ENCODE measurements at regions not wholly inside any gene's neighbourhood (a gene's known extent, or its start where the extent isn't known, plus 50 kb on each side); places are given as distances from the start of the nearest gene placed in this dataset.
"Not testable (repeated sequence)": the region's sequence is repeated elsewhere in the genome, so short reads cannot be mapped to it uniquely, and the experiment has no call there.

GRCh38 chr13:55613429-55614187, 1527.1 kb upstream of the PRR20A start:
- intact Hi-C loops (cut with DNase I, micrococcal nuclease): no loop called here
- ATAC-seq: no peak
- no peak for DNase-seq

GRCh38 chr13:55615081-55615480, 1525.6 kb upstream of the PRR20A start:
- intact Hi-C loops (cut with DNase I, micrococcal nuclease): no loop called here
- DNase-seq (no peak), ATAC-seq (no peak)

- DNase-seq: no peak
- ATAC-seq: no peak
- intact Hi-C loops (cut with DNase I, micrococcal nuclease): no loop called here
These were observed 1523.5 kb upstream of the PRR20A start for GRCh38 chr13:55617241-55617640.

GRCh38 chr13:55627221-55627620, 1513.5 kb upstream of the PRR20A start:
- intact Hi-C loops (cut with DNase I, micrococcal nuclease): no loop called here
- ATAC-seq (no peak), DNase-seq (no peak)

- DNase-seq (no peak), ATAC-seq (no peak)
- intact Hi-C loops (cut with DNase I, micrococcal nuclease): no loop called here
These were observed 1508.3 kb upstream of the PRR20A start for GRCh38 chr13:55632402-55632801.

GRCh38 chr13:55649485-55649884, 1491.2 kb upstream of the PRR20A start:
- intact Hi-C loops (cut with DNase I, micrococcal nuclease): no loop called here
- ATAC-seq: no peak
- no peak for DNase-seq

- ATAC-seq: no peak
These were observed 1488.1 kb upstream of the PRR20A start for GRCh38 chr13:55652657-55653056.

GRCh38 chr13:55653497-55653896, 1487.2 kb upstream of the PRR20A start:
- DNase-seq (no peak), ATAC-seq (no peak)
- intact Hi-C loops (cut with DNase I, micrococcal nuclease): no loop called here

More at GRCh38 chr13:55652657-55653056, 1488.1 kb upstream of the PRR20A start:
- DNase-seq: no peak
- intact Hi-C loops (cut with DNase I, micrococcal nuclease): no loop called here

- ATAC-seq (no peak), DNase-seq (no peak)
- intact Hi-C loops (cut with DNase I, micrococcal nuclease): no loop called here
These were observed 1486.5 kb upstream of the PRR20A start for GRCh38 chr13:55654243-55654642.

- DNase-seq; ATAC-seq; intact Hi-C loops (cut with DNase I, micrococcal nuclease): not testable (repeated sequence)
These were observed 1480.5 kb upstream of the PRR20A start for GRCh38 chr13:55660264-55660663.

- DNase-seq (no peak), ATAC-seq (no peak)
- intact Hi-C loops (cut with DNase I, micrococcal nuclease): no loop called here
These were observed 1479.9 kb upstream of the PRR20A start for GRCh38 chr13:55660851-55661250.

- ATAC-seq (no peak), DNase-seq (no peak)
- intact Hi-C loops (cut with DNase I, micrococcal nuclease): no loop called here
These were observed 1479.2 kb upstream of the PRR20A start for GRCh38 chr13:55661505-55661904.

GRCh38 chr13:55664178-55664577, 1476.5 kb upstream of the PRR20A start:
- ATAC-seq (no peak), DNase-seq (no peak)
- intact Hi-C loops (cut with DNase I, micrococcal nuclease): no loop called here

GRCh38 chr13:55669051-55669450, 1471.7 kb upstream of the PRR20A start:
- DNase-seq (no peak), ATAC-seq (no peak)
- intact Hi-C loops (cut with DNase I, micrococcal nuclease): no loop called here

GRCh38 chr13:55673910-55674309, 1466.8 kb upstream of the PRR20A start:
- no peak for ATAC-seq
- intact Hi-C loops (cut with DNase I, micrococcal nuclease): no loop called here
- no peak for DNase-seq

GRCh38 chr13:55682776-55683175, 1457.9 kb upstream of the PRR20A start:
- intact Hi-C loops (cut with DNase I, micrococcal nuclease): no loop called here
- ATAC-seq (no peak), DNase-seq (no peak)

- intact Hi-C loops (cut with DNase I, micrococcal nuclease): no loop called here
- ATAC-seq: no peak
- DNase-seq: no peak
These were observed 1435.2 kb upstream of the PRR20A start for GRCh38 chr13:55705526-55705925.

- intact Hi-C loops (cut with DNase I, micrococcal nuclease): no loop called here
- DNase-seq (no peak), ATAC-seq (no peak)
These were observed 1434.7 kb upstream of the PRR20A start for GRCh38 chr13:55705971-55706370.

- intact Hi-C loops (cut with DNase I, micrococcal nuclease): no loop called here
- ATAC-seq: no peak
- no peak for DNase-seq
These were observed 1426.6 kb upstream of the PRR20A start for GRCh38 chr13:55714120-55714519.

- intact Hi-C loops (cut with DNase I, micrococcal nuclease): no loop called here
- DNase-seq (no peak), ATAC-seq (no peak)
These were observed 1413.0 kb upstream of the PRR20A start for GRCh38 chr13:55727683-55728082.

GRCh38 chr13:55728247-55728646, 1412.5 kb upstream of the PRR20A start:
- ATAC-seq: no peak

More at GRCh38 chr13:55728247-55728646, 1412.5 kb upstream of the PRR20A start:
- intact Hi-C loops (cut with DNase I, micrococcal nuclease): no loop called here
- no peak for DNase-seq

Data from left colon (tissue), 2 donors.